ENCODE measurements at regions not wholly inside any gene's neighbourhood (a gene's known extent, or its start where the extent isn't known, plus 50 kb on each side); places are given as distances from the start of the nearest gene placed in this dataset.

DNA sequence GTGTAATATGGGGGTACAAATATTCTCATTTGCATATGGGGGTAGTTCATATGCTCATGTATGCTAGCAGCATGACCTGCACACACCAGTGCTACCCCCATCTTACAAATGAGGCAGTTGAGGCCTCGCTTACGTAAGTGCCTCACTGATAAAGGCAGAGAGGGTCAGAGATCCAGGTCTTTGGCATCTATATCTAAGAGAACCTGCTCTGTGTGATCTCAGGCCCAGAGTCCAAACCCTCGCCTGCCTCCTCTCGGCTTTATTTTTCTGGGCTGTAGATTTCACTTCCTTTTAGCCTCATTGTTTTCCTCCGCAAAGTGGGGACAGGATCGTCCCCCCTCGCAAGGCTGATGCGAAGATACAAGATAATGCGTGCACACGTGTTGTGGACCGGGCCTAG lies 325.2 kb downstream of the MN1 start:
- no peak for FAIRE-seq
- WGBS, 3 donors = 36 to 80% (median 51%) methylated on average over 11 of the region's 11 CpGs
- Histone ChIP-seq H3K9me3 (ENCODE audit: control insufficient read depth in 2 of 2, insufficient read depth in 1 of 2, low read depth in 1 of 2, low read length in 1 of 2) (no peaks in the 10 kb centered on the region), H3K4me3 (ENCODE audit: low read depth in 1 of 3, low read length in 3 of 3) (no peak overlapping the region), H3K27ac (ENCODE audit: low read depth in 1 of 3, low read length in 2 of 3) (peak overlapping the region in 1 of 3 donors; percentile 86), H3K27me3 (ENCODE audit: control insufficient read depth in 3 of 3, insufficient read depth in 3 of 3, low read length in 3 of 3) (no peaks in the 10 kb centered on the region), H3K36me3 (ENCODE audit: control insufficient read depth in 3 of 3, insufficient read depth in 2 of 3, low read depth in 1 of 3, low read length in 3 of 3) (no peaks in the 10 kb centered on the region), H3K4me1 (ENCODE audit: control insufficient read depth in 3 of 3, insufficient read depth in 2 of 3, low read depth in 1 of 3, low read length in 2 of 3) (peaks cover 0 to 43% (median 0%) of the 10 kb centered on the region in 3 donors)
- DNase-seq = peak in 1 of 2 donors; percentile 75

DNA sequence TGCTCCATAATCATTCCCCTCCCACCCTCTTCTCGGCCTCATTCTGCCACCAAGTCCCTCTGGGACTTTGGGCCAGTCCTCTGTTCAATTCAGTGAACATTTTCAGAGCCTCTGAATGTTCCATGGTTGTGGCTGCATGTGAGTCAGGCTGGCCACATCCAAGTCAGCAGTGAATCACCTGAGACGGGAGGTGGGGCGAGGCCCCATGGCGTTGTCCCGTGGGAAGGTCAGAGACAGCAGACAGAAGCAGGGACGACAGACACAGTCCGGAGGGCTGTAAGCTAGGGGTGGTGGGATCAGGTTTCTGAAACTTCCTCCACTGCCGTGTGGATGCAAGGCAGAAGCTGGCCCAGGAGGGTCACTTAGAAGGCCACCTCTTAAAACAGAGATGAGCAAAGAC lies 324.8 kb downstream of the MN1 start:
- Histone ChIP-seq H3K27ac (ENCODE audit: low read depth in 1 of 3, low read length in 2 of 3) (peak overlapping the region in 1 of 3 donors; percentile 86), H3K4me1 (ENCODE audit: control insufficient read depth in 3 of 3, insufficient read depth in 2 of 3, low read depth in 1 of 3, low read length in 2 of 3) (peaks cover 0 to 43% (median 0%) of the 10 kb centered on the region in 3 donors), H3K4me3 (ENCODE audit: low read depth in 1 of 3, low read length in 3 of 3) (no peak overlapping the region), H3K27me3 (ENCODE audit: control insufficient read depth in 3 of 3, insufficient read depth in 3 of 3, low read length in 3 of 3) (no peaks in the 10 kb centered on the region), H3K9me3 (ENCODE audit: control insufficient read depth in 2 of 2, insufficient read depth in 1 of 2, low read depth in 1 of 2, low read length in 1 of 2) (no peaks in the 10 kb centered on the region), H3K36me3 (ENCODE audit: control insufficient read depth in 3 of 3, insufficient read depth in 2 of 3, low read depth in 1 of 3, low read length in 3 of 3) (no peaks in the 10 kb centered on the region)
- FAIRE-seq (no peak), DNase-seq (peak in 1 of 2 donors; percentile 81)
- WGBS, 3 donors = 26 to 67% (median 53%) methylated on average over 8 of the region's 8 CpGs

DNA sequence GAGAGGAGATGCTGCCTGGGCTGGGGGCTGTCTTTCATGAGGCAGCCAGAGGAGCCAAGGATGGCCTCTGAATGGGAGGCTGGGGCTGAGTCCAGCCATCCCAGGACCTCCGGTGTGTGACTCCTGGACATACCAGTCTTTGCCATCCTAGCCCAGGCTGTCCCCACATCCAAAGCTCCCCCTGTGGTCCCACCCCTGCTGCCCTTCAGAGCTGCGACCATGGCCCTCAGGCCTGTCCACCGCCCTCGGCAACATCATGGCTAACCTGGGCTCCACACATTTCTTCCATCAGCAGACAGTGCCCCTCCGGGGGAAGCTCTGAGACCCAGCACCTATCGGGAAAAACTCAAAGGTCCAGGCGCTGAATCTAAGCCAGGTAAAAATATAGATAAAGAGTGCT lies 324.4 kb downstream of the MN1 start:
- H3K4me1 ChIP-seq (ENCODE audit: control insufficient read depth in 3 of 3, insufficient read depth in 2 of 3, low read depth in 1 of 3, low read length in 2 of 3) = peaks cover 0 to 43% (median 0%) of the 10 kb centered on the region in 3 donors
- no peaks in the 10 kb centered on the region for H3K9me3 ChIP-seq (ENCODE audit: control insufficient read depth in 2 of 2, insufficient read depth in 1 of 2, low read depth in 1 of 2, low read length in 1 of 2)
- peak overlapping the region in 1 of 3 donors; percentile 86 for H3K27ac ChIP-seq (ENCODE audit: low read depth in 1 of 3, low read length in 2 of 3)
- no peaks in the 10 kb centered on the region for H3K27me3 ChIP-seq (ENCODE audit: control insufficient read depth in 3 of 3, insufficient read depth in 3 of 3, low read length in 3 of 3)
- H3K36me3 ChIP-seq (ENCODE audit: control insufficient read depth in 3 of 3, insufficient read depth in 2 of 3, low read depth in 1 of 3, low read length in 3 of 3) = no peaks in the 10 kb centered on the region
- 81 to 92% (median 87%) methylated on average over 7 of the region's 7 CpGs for WGBS, 3 donors
- H3K4me3 ChIP-seq (ENCODE audit: low read depth in 1 of 3, low read length in 3 of 3) = no peak overlapping the region
- FAIRE-seq (no peak), DNase-seq (no peak)

DNA sequence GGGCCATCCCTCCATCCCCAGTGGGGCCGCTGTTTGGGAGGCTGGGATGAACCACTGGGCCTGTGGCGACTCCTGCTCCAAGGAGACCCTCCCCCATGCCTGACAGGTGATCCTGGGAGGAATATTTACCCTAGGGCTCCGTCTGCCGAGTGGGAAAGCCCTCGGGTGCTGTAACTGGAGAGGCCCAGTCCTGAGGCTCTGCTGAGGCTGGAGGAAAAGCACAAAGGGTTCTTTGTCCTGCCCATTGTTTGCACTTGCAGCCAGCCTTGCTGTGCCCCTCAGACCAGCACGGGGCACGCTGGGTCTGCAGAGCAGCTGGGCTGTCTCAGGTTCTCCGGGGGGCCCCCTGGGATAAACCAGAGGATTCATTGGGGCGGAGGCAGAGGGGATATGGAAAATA lies 321.1 kb downstream of the MN1 start:
- WGBS, 3 donors = 27 to 56% (median 28%) methylated on average over 9 of the region's 9 CpGs
- H3K36me3 ChIP-seq (ENCODE audit: control insufficient read depth in 3 of 3, insufficient read depth in 2 of 3, low read depth in 1 of 3, low read length in 3 of 3) = no peaks in the 10 kb centered on the region
- no peak overlapping the region for H3K4me3 ChIP-seq (ENCODE audit: low read depth in 1 of 3, low read length in 3 of 3)
- no peaks in the 10 kb centered on the region for H3K9me3 ChIP-seq (ENCODE audit: control insufficient read depth in 2 of 2, insufficient read depth in 1 of 2, low read depth in 1 of 2, low read length in 1 of 2)
- DNase-seq = peak in 1 of 2 donors; percentile 75
- H3K27ac ChIP-seq (ENCODE audit: low read depth in 1 of 3, low read length in 2 of 3) = peak overlapping the region in 1 of 3 donors; percentile 42
- peaks cover 0 to 34% (median 0%) of the 10 kb centered on the region in 3 donors for H3K4me1 ChIP-seq (ENCODE audit: control insufficient read depth in 3 of 3, insufficient read depth in 2 of 3, low read depth in 1 of 3, low read length in 2 of 3)
- H3K27me3 ChIP-seq (ENCODE audit: control insufficient read depth in 3 of 3, insufficient read depth in 3 of 3, low read length in 3 of 3) = no peaks in the 10 kb centered on the region
- no peak for FAIRE-seq

DNA sequence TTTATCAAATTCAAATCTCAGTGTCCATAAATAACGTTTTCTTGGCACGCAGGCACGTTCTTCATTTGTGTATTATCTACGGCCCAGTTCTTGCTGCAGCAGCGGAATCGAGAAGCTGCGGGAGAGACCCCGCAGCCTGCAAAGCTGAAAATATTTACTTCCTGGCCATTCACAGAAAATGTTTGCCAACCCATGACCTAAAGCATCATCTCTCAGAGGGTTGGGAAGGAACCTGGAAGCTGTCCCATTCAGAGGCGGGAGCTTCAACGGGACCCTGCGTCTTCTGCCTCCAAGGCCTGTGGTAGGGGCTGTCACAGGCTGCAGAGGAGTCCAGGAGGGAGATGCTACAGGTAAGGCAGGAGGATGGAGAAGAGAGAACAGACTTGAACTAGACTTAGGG lies 319.2 kb downstream of the MN1 start:
- FAIRE-seq (no peak), DNase-seq (no peak)
- Histone ChIP-seq H3K36me3 (ENCODE audit: control insufficient read depth in 3 of 3, insufficient read depth in 2 of 3, low read depth in 1 of 3, low read length in 3 of 3) (no peaks in the 10 kb centered on the region), H3K27me3 (ENCODE audit: control insufficient read depth in 3 of 3, insufficient read depth in 3 of 3, low read length in 3 of 3) (no peaks in the 10 kb centered on the region), H3K4me1 (ENCODE audit: control insufficient read depth in 3 of 3, insufficient read depth in 2 of 3, low read depth in 1 of 3, low read length in 2 of 3) (peaks cover 0 to 16% (median 0%) of the 10 kb centered on the region in 3 donors), H3K27ac (ENCODE audit: low read depth in 1 of 3, low read length in 2 of 3) (no peak overlapping the region), H3K4me3 (ENCODE audit: low read depth in 1 of 3, low read length in 3 of 3) (no peak overlapping the region), H3K9me3 (ENCODE audit: control insufficient read depth in 2 of 2, insufficient read depth in 1 of 2, low read depth in 1 of 2, low read length in 1 of 2) (no peaks in the 10 kb centered on the region)
- WGBS, 3 donors = 40 to 59% (median 46%) methylated on average over 11 of the region's 11 CpGs

DNA sequence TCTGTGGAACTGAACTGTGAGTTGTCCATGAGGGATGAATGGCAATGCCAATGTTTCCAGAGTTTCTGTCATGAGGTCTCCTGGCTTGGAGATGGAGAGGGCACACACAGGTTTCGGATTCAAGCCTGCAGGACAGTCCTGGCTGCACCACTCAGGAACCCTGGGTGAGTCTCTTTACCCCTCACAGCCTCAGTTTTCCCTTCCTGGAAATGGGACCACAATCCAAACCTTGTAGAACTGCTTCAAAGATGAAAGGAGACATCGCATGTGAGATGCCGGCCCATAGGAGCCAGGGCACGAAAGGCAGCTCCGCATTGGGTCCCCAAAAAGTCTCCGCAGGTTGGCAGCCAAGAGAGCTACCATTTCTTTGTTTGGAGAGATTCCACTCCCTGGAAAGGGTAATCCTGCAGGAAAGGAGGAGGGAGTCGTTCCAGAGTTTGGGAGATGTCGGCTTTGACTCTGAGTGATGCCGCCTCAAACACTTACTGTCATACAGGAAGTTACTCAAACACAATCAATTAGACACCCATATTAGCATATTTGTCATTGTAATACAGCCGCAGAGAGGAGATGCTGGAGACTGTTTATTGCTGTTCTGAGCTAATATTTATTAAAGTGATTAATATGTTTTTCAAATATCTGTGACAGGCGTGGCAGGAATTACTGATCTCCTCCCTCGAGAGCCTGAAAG lies 318.3 kb downstream of the MN1 start:
- H3K9me3 ChIP-seq (ENCODE audit: control insufficient read depth in 2 of 2, insufficient read depth in 1 of 2, low read depth in 1 of 2, low read length in 1 of 2) = no peaks in the 10 kb centered on the region
- WGBS, 3 donors = 64 to 71% (median 65%) methylated on average over 12 of the region's 12 CpGs
- DNase-seq (no peak), FAIRE-seq (no peak)
- no peaks in the 10 kb centered on the region for H3K36me3 ChIP-seq (ENCODE audit: control insufficient read depth in 3 of 3, insufficient read depth in 2 of 3, low read depth in 1 of 3, low read length in 3 of 3)
- no peaks in the 10 kb centered on the region for H3K27me3 ChIP-seq (ENCODE audit: control insufficient read depth in 3 of 3, insufficient read depth in 3 of 3, low read length in 3 of 3)
- peaks cover 0 to 23% (median 0%) of the 10 kb centered on the region in 3 donors for H3K4me1 ChIP-seq (ENCODE audit: control insufficient read depth in 3 of 3, insufficient read depth in 2 of 3, low read depth in 1 of 3, low read length in 2 of 3)
- no peak overlapping the region for H3K27ac ChIP-seq (ENCODE audit: low read depth in 1 of 3, low read length in 2 of 3)
- no peak overlapping the region for H3K4me3 ChIP-seq (ENCODE audit: low read depth in 1 of 3, low read length in 3 of 3)

DNA sequence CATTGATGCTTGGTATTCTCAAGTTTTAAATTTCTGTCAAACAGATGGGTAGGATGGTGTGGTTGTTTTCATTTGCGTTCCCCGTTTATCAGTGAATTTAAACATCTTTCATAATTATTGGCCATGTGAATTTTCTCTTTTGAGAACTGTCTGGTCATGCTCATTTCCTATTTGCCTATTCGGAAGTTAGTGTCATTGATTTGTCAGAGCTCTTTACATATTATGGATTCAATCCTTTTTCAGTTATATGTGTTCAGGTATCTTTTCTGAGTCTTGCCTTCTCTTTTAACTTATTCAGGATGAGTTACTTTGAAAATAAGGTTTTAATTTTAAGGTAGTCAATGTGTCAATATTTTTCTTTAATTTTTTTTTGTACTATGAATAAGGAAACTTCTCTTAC lies 315.7 kb downstream of the MN1 start:
- H3K27me3 ChIP-seq (ENCODE audit: control insufficient read depth in 3 of 3, insufficient read depth in 3 of 3, low read length in 3 of 3) = no peaks in the 10 kb centered on the region
- peaks cover 0 to 28% (median 0%) of the 10 kb centered on the region in 3 donors for H3K4me1 ChIP-seq (ENCODE audit: control insufficient read depth in 3 of 3, insufficient read depth in 2 of 3, low read depth in 1 of 3, low read length in 2 of 3)
- no peak for DNase-seq
- H3K36me3 ChIP-seq (ENCODE audit: control insufficient read depth in 3 of 3, insufficient read depth in 2 of 3, low read depth in 1 of 3, low read length in 3 of 3) = no peaks in the 10 kb centered on the region
- H3K27ac ChIP-seq (ENCODE audit: low read depth in 1 of 3, low read length in 2 of 3) = no peak overlapping the region
- 74 to 85% (median 76%) methylated on average over 3 of the region's 3 CpGs for WGBS, 3 donors
- no peak overlapping the region for H3K4me3 ChIP-seq (ENCODE audit: low read depth in 1 of 3, low read length in 3 of 3)
- FAIRE-seq = no peak
- peaks cover 0 to 1% of the 10 kb centered on the region in 2 donors for H3K9me3 ChIP-seq (ENCODE audit: control insufficient read depth in 2 of 2, insufficient read depth in 1 of 2, low read depth in 1 of 2, low read length in 1 of 2)

DNA sequence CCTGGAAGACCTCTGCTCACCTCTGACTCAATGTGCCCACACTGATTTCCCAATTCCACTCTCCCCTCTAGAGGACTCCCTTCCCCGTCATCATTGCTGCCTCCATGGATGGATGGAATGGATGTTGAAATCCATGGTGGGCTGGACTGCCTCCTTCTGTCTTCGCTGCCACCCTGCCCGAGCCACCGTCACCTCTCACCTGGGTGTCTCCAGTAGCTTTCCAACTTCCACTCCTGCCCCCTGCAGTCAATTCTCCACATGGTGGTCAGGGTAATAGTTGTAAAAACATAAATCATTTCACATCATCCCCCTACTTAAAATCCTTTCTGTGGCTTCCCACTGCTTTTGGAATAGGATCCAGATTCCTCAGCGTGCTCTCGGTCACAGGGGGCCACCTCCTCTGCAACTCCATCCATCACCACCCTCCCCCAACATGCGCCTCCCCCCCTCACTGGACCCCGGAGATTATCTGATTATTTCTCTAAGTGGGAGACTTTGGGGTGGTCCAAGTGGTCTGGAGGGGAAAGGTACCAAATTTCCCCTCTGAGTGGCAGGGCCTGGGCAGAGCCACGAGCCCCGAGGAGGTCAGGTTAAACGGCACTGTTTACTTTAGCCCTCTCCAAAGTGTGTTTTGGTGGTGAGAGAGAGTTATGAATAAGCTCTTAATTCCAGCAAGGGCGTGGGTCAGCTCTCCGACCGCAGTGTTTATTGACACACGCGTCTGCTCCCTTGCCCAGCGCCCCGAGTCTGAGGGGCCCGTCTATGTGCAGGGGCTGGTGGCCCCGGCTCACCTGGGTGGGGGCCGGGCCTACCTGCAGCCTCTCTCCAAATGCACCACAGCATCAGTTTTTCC lies 313.7 kb downstream of the MN1 start:
- no peak for FAIRE-seq
- DNase-seq = peak in 1 of 2 donors; percentile 64
- Histone ChIP-seq H3K27ac (ENCODE audit: low read depth in 1 of 3, low read length in 2 of 3) (peak overlapping the region in 1 of 3 donors; percentile 90), H3K27me3 (ENCODE audit: control insufficient read depth in 3 of 3, insufficient read depth in 3 of 3, low read length in 3 of 3) (no peaks in the 10 kb centered on the region), H3K36me3 (ENCODE audit: control insufficient read depth in 3 of 3, insufficient read depth in 2 of 3, low read depth in 1 of 3, low read length in 3 of 3) (no peaks in the 10 kb centered on the region), H3K4me1 (ENCODE audit: control insufficient read depth in 3 of 3, insufficient read depth in 2 of 3, low read depth in 1 of 3, low read length in 2 of 3) (peaks cover 0 to 28% (median 0%) of the 10 kb centered on the region in 3 donors), H3K9me3 (ENCODE audit: control insufficient read depth in 2 of 2, insufficient read depth in 1 of 2, low read depth in 1 of 2, low read length in 1 of 2) (peaks cover 0 to 18% of the 10 kb centered on the region in 2 donors), H3K4me3 (ENCODE audit: low read depth in 1 of 3, low read length in 3 of 3) (no peak overlapping the region)
- 31 to 45% (median 43%) methylated on average over 21 of the region's 21 CpGs for WGBS, 3 donors
